Dedifferentiated amniotic fluid mesenchymal stem cell (primary cell): ENCODE measurements at regions not wholly inside any gene's neighbourhood (a gene's known extent, or its start where the extent isn't known, plus 50 kb on each side); places are given as distances from the start of the nearest gene placed in this dataset.

Experiments
- DNase-seq: peaks from one replicate; pipeline ENCODE4 v3.0.0-alpha.2; 2016; ENCODE audit errors: extremely low spot score

DNA sequence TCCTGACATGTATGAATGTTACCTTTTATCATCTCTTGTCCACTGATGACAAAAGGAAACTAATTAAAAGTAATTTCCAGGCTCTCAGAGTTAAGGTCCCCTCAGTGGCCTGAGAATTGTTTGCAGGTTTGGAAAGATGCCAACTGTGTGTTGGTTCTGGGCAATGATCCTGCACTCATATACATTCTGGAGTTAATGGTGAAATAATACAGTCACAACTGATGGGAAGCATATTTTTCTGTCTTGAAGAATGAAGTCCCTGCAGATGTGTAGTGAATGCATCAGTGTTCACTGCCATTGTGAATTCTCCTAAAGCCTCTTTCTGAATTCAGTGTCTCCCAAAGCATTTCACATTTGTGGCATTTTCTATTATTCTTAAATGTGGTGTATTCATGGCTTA lies 238.1 kb upstream of the PPP1R2C start:
- DNase-seq, result no peak

DNA sequence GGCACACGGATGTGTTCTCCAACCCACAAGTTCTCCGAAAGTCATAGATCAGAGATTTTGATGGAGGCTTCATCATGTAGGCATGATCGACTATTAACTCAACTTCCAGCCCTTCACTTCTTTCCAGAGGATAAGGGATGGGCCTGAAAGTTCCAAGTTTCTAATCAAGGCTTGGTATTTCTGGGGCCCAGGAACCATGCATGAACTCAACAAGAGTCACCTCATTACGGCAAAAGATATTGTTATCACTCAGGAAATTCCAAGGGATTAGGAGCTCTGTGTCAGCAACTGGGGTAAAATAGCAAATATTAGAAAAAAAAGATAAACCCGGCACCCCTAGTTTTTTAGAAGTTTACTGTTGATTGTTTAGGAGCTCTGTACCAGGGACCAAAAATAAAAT lies 240.1 kb upstream of the PPP1R2C start:
- no peak for DNase-seq

DNA sequence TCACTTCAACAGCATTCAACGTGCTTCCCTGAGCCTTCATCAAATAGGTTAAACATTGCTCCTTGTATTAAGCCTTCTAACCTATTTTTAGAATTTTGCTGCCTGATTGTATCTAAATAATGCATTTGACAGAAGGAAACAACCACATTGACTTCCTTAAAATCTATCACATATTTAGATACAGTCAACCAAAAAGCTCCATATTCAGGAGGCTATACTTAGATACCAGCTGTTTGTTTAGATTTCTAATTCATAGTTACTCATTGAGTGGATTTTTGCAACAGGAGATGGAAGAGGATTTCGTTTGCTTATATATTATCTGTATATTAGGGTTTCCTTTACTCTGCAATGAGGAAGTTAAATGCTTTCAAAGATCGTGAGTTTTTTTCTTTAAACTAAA lies 241.1 kb upstream of the PPP1R2C start:
- no peak for DNase-seq

- no peak for DNase-seq
These were observed 247.9 kb upstream of the PPP1R2C start for GRCh38 chrX:43025806-43026315.

DNA sequence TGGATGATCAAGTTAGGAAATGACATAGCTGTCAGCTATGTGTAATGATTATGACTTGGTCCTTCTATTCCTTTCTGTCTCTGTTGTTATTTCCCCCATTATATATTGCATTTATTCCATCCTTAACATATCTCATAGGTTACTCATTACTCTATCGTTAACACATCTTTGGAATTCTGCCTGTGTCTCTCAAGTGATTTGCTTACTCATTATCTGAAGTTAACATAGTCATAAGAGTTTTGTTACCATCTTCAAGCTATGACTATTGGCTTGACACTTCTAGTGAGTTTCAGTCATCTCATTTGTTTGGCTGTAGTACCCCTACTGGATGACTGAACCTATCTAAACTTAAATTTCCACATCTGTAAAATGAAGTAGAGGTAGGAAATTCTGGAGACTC lies 286.1 kb upstream of the PPP1R2C start:
- no peak for DNase-seq

GRCh38 chrX:43065978-43066377 lies 288.0 kb upstream of the PPP1R2C start:
- DNase-seq, result no peak

GRCh38 chrX:43068639-43069038 lies 290.7 kb upstream of the PPP1R2C start:
- no peak for DNase-seq

- DNase-seq, result no peak
These were observed 305.1 kb upstream of the PPP1R2C start for GRCh38 chrX:43083016-43083415.

GRCh38 chrX:43087830-43088229 lies 309.9 kb upstream of the PPP1R2C start:
- DNase-seq, result no peak

DNA sequence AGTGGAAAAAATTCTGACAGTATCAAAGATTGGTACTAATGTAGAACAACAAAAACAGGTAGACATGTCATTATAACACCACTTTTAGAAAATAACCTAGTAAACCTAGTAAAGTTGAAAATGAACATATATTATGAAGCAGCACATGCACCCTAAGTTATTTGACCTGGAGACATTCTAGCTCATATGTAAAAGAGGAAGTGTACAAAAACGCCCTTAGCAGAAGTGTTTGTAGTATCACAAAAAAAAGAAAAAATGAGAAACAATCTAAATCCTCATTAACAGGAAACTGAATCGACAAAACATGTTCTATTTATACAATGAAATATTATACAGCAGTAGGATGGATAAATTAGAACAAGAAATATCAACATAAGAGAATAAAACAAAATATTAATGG lies 318.9 kb upstream of the PPP1R2C start:
- DNase-seq, result no peak

DNA sequence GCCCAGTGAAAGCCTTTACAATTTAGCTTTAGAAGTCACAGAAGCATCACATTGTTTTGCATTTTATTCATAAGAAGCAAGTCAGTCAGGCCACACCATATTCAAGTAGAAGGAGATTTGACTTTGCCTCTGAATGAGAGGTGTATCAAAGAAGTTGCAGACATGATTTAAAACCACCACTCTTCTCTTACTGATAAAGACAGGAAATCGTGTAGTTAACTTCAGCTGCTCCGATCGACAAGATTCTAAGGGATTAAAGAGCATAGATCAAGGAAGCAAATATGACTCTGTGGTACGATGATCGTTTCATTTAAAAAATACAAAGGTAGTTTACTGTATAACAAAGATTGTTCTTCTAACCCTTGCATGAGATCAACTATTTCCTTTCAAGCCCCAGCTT lies 328.0 kb upstream of the PPP1R2C start:
- no peak for DNase-seq

GRCh38 chrX:43108828-43109227 lies 330.9 kb upstream of the PPP1R2C start:
- no peak for DNase-seq

DNA sequence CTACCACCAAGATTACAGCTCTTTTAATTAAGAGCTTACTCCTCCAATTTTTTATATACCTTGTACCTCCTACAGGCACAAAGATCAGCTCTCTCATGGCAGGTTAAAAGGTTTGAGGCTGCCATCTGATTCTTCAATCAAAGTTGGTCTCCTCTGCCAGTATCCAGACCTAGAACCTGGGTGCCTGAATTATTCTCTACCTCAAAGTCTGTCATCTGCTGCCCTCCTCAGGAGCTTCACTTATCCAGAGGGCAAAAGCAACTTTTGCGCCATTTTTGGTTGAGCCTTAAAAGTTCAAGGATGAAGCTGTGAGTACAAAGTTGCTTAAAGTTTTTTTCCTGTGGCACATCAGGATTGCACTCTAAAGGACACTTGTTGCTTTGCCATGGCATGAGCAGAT lies 343.7 kb upstream of the PPP1R2C start:
- DNase-seq, result no peak

GRCh38 chrX:43139645-43140044 lies 361.7 kb upstream of the PPP1R2C start:
- no peak for DNase-seq

DNA sequence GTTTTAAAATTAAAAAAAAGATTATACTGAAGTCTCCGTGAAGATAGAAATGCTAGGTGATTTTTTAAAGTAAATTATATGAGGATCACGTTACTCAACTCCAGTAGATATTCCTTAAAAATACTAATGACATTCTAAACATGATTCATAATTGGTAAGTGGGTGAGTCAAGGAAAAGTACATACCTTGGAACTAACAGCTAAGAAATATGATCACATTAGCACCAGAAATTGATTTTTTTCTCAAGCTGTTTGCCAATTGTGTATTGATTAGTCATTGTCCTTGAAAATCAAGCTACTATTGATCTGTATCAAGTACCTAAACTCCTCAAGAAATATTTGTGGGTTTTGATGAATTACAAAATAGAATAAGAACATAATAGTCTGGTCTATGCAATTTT lies 362.6 kb upstream of the PPP1R2C start:
- DNase-seq, result no peak

DNA sequence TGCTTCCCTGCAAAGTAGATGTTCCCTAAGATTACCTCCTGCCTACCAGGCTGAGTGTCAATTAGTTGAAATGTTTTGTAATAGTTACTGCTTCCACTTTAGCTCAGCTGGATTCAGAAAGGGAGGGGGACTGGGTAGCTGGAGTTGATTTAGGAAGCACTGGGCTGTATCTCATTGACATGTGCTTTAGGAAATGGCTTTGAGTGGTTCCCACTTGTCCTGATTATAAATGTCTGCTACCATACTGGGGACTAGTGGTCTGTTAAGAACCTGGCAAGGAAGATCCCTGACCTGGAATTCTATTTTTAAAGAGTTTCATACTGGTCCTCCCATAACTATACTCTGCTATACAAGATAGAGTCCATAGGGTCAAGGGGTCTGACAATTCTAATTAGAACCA lies 363.9 kb upstream of the PPP1R2C start:
- no peak for DNase-seq

DNA sequence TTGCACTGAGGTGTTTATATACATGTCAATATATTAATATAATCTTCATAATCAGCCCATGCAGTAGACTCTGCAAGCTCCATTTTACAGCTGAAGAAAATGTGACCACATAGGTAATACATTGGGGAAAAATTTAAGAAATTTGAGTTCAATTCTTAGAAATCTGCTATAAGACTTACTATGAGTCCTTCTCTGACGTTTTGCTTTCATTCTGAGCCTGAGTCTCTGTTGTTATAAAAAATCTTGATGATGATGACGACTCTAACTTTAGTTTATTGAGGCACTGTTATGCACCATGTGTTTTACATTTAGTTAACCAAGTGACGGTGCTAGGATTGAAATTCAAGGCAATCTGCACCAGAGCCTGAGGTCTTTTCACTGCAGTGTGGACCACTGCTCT lies 370.3 kb upstream of the PPP1R2C start:
- no peak for DNase-seq

- no peak for DNase-seq
These were observed 387.5 kb upstream of the PPP1R2C start for GRCh38 chrX:43165343-43165920.

DNA sequence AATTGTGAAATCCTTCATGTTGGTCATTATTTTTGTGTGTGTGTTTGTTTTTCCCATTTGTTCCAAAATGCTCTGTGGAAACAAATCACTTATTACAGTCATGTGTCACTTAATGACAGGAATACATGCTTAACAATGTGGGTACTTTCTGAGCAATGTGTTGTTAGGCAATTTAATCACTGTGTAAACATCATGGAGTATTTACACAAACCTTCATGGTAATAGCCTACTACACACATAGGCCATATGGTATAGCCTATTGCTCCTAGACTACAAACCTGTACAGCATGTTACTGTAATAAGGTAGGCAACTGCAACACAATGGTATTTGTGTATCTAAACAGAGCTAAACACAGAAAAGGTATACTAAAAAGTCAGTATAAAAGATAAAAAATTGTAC lies 388.9 kb upstream of the PPP1R2C start:
- no peak for DNase-seq

- no peak for DNase-seq
These were observed 397.5 kb upstream of the PPP1R2C start for GRCh38 chrX:43175434-43175833.

DNA sequence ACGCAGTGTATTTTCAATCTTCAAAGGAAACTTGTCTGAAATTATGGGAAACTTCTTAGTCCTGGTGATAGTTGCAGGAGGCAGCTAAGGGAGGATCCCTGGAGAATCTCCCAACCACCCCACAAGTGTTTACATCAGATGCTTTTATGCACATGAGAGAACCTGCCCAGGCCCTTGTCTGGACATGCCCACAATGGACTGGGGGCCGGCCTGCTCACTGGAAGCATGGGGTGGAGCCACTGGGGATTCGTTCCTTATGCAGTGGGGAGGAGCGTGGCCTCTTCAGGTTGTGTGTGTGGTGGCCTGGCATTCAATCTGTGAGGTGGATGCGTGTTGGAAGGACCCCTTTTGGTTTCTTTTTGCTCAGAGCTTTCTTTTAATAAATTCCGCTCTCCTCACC lies 398.7 kb upstream of the PPP1R2C start:
- DNase-seq, result no peak

- no peak for DNase-seq
These were observed 410.3 kb upstream of the PPP1R2C start for GRCh38 chrX:43188296-43188695.

DNA sequence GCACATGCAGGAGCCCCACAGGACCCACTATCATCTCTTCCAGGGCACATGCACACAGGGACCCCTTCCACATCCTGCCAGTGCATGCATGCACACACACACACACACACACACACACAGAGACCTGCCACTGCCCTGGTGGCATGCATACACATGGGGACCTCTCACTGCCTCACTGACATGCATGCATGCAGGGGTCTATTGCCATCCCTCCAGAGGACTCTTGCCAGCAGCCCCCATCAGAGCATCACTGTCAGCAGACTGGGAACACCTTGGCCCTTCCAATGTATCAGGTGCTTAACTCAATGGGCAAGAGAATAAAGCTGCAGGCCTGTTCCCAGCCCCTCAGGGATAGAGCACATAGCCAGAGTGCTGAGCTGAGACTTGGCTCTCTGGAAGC lies 433.6 kb upstream of the PPP1R2C start:
- DNase-seq, result no peak

- DNase-seq, result no peak
These were observed 437.9 kb upstream of the MAOA start for GRCh38 chrX:43218198-43218597.
